Ovary (tissue), 3 donors: ENCODE measurements at regions not wholly inside any gene's neighbourhood (a gene's known extent, or its start where the extent isn't known, plus 50 kb on each side); places are given as distances from the start of the nearest gene placed in this dataset.

ENCODE experiments used
- EP300 ChIP-seq: sonication (generic); formaldehyde crosslinking; IDR thresholded peaks from one replicate; pipeline ENCODE4 v1.6.1; 2017; ENCODE audit warnings: antibody characterized with exemption
- TF ChIP-seq, protein P1 (sequence below), 3 donors: fragments of 450-650 bp in 2 of 3; fragments of 200-600 bp in 1 of 3; IDR thresholded peaks; one replicate each; pipeline versions ENCODE4 v1.5.1 to v1.8.0; 2016 to 2022; ENCODE audit warnings: antibody characterized with exemption in 3 of 3, mild to moderate bottlenecking in 1 of 3
- donor health status: DM: no; HTN: no; CAD: no.

DNA sequence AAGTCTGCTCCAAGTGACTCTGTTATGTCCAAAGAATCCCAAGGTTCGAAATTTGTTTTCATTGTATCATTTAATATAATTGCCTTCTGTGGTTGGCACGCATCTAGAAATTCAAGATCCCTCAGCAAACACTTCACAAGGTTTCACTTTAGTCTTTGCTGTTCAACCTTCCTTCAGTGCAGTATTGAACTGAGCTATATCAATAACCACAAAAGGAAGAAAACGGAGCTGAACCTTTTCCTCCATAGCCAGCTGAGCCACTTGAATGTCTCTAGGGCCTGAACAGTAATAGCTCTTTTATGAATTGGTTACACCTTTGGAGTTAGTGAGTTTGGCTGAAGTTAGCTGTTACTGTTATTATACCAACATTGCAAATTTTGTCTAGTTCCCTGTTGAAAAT is 357.7 kb upstream of the HNRNPA3 start:
- no peak for TF ChIP-seq EP300
- TF ChIP-seq, protein P1, sequence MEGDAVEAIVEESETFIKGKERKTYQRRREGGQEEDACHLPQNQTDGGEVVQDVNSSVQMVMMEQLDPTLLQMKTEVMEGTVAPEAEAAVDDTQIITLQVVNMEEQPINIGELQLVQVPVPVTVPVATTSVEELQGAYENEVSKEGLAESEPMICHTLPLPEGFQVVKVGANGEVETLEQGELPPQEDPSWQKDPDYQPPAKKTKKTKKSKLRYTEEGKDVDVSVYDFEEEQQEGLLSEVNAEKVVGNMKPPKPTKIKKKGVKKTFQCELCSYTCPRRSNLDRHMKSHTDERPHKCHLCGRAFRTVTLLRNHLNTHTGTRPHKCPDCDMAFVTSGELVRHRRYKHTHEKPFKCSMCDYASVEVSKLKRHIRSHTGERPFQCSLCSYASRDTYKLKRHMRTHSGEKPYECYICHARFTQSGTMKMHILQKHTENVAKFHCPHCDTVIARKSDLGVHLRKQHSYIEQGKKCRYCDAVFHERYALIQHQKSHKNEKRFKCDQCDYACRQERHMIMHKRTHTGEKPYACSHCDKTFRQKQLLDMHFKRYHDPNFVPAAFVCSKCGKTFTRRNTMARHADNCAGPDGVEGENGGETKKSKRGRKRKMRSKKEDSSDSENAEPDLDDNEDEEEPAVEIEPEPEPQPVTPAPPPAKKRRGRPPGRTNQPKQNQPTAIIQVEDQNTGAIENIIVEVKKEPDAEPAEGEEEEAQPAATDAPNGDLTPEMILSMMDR (IDR thresholded peaks at IDR 0.05) = no peak
